GM23338 (cell line): ENCODE measurements at regions not wholly inside any gene's neighbourhood (a gene's known extent, or its start where the extent isn't known, plus 50 kb on each side); places are given as distances from the start of the nearest gene placed in this dataset.

Source experiments
- CREB1 ChIP-seq: fragments of 250-450 bp; sonication (Bioruptor Pico); IDR thresholded peaks from 2 replicates; pipeline ENCODE4 v1.5.0; 2020; ENCODE audit warnings: low read depth, mild to moderate bottlenecking, moderate library complexity
- CTCF ChIP-seq, 2 experiments: fragments of 200-600 bp in 1 of 2; sonication (generic) in 1 of 2; conservative IDR thresholded peaks; 2 replicates each; pipeline versions ENCODE4 v1.5.1 to v1.6.1; 2016 to 2017; ENCODE audit warnings: antibody characterized with exemption in 2 of 2, low read depth in 2 of 2, mild to moderate bottlenecking in 2 of 2, moderate library complexity in 1 of 2
- EZH2 ChIP-seq: fragments of 200-600 bp; sonication (generic); IDR thresholded peaks from one replicate; pipeline ENCODE4 v1.8.0; 2017; ENCODE audit warnings: antibody characterized with exemption, mild to moderate bottlenecking, low read depth; ENCODE audit not compliant: unreplicated experiment
- EZH2phosphoT487 ChIP-seq: fragments of 200-600 bp; sonication (generic); IDR thresholded peaks from one replicate; pipeline ENCODE4 v1.8.1; 2018; ENCODE audit warnings: antibody characterized with exemption; ENCODE audit not compliant: unreplicated experiment
- JUNB ChIP-seq: IDR thresholded peaks from one replicate; pipeline ENCODE4 v1.6.1; 2016; ENCODE audit warnings: antibody characterized with exemption; ENCODE audit not compliant: unreplicated experiment
- POLR2AphosphoS5 ChIP-seq: IDR thresholded peaks from 2 replicates; pipeline ENCODE4 v1.6.1; 2016; ENCODE audit warnings: antibody characterized with exemption, low read depth
- ZNF331 ChIP-seq: fragments of 250-450 bp; sonication (Bioruptor Pico); IDR thresholded peaks from 2 replicates; pipeline ENCODE4 v1.5.0; 2020; ENCODE audit warnings: low read depth, mild to moderate bottlenecking, moderate library complexity
- TF ChIP-seq, protein P1 (sequence below): IDR thresholded peaks from 2 replicates; pipeline ENCODE4 v1.6.1; 2016; ENCODE audit warnings: antibody characterized with exemption
- TF ChIP-seq, protein P2 (sequence below): fragments of 250-450 bp; sonication (Bioruptor Pico); IDR thresholded peaks from 2 replicates; pipeline ENCODE4 v1.5.0; 2020; ENCODE audit warnings: mild to moderate bottlenecking, moderate library complexity
- TF ChIP-seq, protein P3 (sequence below): IDR thresholded peaks from one replicate; pipeline ENCODE4 v1.6.1; 2018; ENCODE audit warnings: antibody characterized with exemption; ENCODE audit not compliant: unreplicated experiment

- TF ChIP-seq POLR2AphosphoS5 (no peak), CTCF (conservative IDR thresholded peaks at IDR 0.05; ENCODE audit: low read depth in 2 of 2) (no peak), EZH2 (no peak), EZH2phosphoT487 (no peak), CREB1 (CRISPR knock-in tag) (no peak), ZNF331 (CRISPR knock-in tag) (no peak), JUNB (no peak)
- TF ChIP-seq, protein P1, sequence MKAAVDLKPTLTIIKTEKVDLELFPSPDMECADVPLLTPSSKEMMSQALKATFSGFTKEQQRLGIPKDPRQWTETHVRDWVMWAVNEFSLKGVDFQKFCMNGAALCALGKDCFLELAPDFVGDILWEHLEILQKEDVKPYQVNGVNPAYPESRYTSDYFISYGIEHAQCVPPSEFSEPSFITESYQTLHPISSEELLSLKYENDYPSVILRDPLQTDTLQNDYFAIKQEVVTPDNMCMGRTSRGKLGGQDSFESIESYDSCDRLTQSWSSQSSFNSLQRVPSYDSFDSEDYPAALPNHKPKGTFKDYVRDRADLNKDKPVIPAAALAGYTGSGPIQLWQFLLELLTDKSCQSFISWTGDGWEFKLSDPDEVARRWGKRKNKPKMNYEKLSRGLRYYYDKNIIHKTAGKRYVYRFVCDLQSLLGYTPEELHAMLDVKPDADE = no peak
- TF ChIP-seq, protein P2, sequence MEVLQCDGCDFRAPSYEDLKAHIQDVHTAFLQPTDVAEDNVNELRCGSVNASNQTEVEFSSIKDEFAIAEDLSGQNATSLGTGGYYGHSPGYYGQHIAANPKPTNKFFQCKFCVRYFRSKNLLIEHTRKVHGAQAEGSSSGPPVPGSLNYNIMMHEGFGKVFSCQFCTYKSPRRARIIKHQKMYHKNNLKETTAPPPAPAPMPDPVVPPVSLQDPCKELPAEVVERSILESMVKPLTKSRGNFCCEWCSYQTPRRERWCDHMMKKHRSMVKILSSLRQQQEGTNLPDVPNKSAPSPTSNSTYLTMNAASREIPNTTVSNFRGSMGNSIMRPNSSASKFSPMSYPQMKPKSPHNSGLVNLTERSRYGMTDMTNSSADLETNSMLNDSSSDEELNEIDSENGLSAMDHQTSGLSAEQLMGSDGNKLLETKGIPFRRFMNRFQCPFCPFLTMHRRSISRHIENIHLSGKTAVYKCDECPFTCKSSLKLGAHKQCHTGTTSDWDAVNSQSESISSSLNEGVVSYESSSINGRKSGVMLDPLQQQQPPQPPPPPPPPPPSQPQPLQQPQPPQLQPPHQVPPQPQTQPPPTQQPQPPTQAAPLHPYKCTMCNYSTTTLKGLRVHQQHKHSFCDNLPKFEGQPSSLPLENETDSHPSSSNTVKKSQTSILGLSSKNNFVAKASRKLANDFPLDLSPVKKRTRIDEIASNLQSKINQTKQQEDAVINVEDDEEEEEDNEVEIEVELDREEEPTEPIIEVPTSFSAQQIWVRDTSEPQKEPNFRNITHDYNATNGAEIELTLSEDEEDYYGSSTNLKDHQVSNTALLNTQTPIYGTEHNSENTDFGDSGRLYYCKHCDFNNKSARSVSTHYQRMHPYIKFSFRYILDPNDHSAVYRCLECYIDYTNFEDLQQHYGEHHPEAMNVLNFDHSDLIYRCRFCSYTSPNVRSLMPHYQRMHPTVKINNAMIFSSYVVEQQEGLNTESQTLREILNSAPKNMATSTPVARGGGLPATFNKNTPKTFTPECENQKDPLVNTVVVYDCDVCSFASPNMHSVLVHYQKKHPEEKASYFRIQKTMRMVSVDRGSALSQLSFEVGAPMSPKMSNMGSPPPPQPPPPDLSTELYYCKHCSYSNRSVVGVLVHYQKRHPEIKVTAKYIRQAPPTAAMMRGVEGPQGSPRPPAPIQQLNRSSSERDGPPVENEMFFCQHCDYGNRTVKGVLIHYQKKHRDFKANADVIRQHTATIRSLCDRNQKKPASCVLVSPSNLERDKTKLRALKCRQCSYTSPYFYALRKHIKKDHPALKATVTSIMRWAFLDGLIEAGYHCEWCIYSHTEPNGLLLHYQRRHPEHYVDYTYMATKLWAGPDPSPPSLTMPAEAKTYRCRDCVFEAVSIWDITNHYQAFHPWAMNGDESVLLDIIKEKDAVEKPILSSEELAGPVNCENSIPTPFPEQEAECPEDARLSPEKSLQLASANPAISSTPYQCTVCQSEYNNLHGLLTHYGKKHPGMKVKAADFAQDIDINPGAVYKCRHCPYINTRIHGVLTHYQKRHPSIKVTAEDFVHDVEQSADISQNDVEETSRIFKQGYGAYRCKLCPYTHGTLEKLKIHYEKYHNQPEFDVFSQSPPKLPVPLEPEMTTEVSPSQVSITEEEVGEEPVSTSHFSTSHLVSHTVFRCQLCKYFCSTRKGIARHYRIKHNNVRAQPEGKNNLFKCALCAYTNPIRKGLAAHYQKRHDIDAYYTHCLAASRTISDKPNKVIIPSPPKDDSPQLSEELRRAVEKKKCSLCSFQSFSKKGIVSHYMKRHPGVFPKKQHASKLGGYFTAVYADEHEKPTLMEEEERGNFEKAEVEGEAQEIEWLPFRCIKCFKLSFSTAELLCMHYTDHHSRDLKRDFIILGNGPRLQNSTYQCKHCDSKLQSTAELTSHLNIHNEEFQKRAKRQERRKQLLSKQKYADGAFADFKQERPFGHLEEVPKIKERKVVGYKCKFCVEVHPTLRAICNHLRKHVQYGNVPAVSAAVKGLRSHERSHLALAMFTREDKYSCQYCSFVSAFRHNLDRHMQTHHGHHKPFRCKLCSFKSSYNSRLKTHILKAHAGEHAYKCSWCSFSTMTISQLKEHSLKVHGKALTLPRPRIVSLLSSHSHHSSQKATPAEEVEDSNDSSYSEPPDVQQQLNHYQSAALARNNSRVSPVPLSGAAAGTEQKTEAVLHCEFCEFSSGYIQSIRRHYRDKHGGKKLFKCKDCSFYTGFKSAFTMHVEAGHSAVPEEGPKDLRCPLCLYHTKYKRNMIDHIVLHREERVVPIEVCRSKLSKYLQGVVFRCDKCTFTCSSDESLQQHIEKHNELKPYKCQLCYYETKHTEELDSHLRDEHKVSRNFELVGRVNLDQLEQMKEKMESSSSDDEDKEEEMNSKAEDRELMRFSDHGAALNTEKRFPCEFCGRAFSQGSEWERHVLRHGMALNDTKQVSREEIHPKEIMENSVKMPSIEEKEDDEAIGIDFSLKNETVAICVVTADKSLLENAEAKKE (CRISPR knock-in tag) = no peak
- TF ChIP-seq, protein P3, sequence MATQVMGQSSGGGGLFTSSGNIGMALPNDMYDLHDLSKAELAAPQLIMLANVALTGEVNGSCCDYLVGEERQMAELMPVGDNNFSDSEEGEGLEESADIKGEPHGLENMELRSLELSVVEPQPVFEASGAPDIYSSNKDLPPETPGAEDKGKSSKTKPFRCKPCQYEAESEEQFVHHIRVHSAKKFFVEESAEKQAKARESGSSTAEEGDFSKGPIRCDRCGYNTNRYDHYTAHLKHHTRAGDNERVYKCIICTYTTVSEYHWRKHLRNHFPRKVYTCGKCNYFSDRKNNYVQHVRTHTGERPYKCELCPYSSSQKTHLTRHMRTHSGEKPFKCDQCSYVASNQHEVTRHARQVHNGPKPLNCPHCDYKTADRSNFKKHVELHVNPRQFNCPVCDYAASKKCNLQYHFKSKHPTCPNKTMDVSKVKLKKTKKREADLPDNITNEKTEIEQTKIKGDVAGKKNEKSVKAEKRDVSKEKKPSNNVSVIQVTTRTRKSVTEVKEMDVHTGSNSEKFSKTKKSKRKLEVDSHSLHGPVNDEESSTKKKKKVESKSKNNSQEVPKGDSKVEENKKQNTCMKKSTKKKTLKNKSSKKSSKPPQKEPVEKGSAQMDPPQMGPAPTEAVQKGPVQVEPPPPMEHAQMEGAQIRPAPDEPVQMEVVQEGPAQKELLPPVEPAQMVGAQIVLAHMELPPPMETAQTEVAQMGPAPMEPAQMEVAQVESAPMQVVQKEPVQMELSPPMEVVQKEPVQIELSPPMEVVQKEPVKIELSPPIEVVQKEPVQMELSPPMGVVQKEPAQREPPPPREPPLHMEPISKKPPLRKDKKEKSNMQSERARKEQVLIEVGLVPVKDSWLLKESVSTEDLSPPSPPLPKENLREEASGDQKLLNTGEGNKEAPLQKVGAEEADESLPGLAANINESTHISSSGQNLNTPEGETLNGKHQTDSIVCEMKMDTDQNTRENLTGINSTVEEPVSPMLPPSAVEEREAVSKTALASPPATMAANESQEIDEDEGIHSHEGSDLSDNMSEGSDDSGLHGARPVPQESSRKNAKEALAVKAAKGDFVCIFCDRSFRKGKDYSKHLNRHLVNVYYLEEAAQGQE = no peak
Observed at GRCh38 chr5:124173386-124173785, 573.1 kb downstream of the ZNF608 start.
